ENCODE measurements at regions not wholly inside any gene's neighbourhood (a gene's known extent, or its start where the extent isn't known, plus 50 kb on each side); places are given as distances from the start of the nearest gene placed in this dataset.

DNA sequence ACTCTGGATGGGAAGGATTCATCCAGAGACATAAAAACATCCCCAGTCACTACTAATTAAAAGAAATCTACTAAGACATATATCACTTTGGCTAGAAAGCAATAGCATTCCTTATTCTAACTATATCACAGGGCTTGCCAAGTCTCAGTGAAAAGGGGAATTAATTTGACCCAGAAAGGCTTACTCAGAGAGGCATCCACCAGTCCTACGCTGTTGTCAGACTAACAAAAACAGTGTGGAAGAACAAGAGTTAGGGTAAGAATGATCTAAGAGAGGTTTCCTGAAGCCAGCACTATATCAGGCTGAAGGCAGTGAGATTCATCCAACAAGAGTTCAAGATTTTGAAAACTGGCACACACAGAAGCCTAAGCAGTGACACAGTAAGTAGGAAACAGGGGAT, 126.1 kb downstream of the GDAP2 start:
- DNase-seq (ENCODE audit: low spot score): no peak

DNA sequence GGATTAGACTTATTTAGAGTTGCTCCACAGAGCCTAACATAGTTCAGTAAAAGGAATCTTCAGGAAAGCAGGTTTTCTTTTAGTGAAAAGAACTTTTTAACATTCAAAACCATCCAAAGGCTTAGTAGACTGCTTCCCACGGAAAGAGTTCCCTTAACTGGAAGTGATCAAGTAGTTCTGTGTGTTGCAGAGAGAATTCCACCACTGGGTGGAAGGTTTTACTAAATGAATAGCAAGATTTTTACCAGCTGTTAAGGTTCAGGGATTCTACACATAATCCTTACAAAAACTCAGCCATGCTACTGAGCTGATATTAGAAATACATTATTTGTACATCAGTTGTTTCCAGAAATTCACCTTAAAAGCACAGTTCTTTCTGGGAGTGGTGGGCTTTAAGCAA, 119.7 kb downstream of the GDAP2 start:
- no peak for DNase-seq (ENCODE audit: low spot score)

DNA sequence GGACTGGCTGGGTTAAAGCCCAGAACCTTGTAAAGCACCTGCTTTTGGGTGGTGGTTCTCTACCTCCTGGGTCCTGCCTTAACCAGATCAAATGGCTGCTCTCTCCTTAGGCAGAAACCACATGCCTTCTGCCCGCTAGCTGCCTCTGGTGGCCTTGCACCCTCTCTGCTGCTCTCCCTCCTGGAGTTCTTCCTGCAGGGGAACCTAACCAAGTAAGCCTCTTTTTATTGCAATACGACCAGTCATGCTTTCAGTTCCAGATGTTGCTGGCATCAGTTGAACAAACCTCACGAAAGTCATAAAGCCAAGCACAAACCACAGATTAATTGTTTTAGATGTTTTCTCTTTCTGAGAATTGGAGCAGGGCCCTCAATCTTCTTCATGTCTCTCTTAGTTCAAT, 118.9 kb downstream of the GDAP2 start:
- DNase-seq (ENCODE audit: low spot score): no peak

DNA sequence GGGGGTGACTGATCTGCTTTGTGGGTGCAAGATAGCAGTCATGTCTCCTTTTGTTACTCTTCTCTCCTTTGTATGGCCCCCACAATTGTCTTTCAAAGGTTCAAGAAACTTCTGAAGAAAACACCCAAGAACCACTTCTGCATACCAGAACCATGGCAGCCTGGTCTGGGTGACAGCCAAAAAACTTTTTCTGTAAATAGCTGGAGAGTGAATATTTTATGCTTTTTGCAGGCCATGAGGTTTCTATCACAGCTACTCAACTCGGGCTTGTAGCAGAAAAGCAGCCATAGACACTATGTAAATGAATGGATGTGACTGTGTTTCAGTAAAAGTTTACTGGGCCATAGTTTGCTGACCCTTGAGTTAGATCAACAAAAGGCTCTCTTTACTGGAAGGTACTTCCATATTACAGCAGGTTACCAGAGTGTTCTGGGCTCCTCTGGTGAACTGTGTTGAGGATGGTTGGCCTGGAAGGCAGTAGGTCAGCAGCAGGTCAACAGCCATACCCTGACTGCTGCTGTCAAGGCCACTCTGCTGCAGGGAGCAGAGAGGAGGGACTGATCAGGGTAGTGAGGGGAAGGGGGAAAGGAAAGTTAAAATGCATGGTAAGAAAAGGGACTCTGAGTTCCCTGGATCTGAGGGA, 116.4 kb downstream of the GDAP2 start:
- DNase-seq (ENCODE audit: low spot score): no peak

All from cerebellar cortex (tissue), 1 donor.